HL-60 (cell line): ENCODE measurements at regions not wholly inside any gene's neighbourhood (a gene's known extent, or its start where the extent isn't known, plus 50 kb on each side); places are given as distances from the start of the nearest gene placed in this dataset.

ENCODE experiments used
- DNase-seq, 2 experiments: peaks; one replicate each; pipeline ENCODE4 v3.0.0-alpha.2; 2010 to 2020; ENCODE audit warnings: low read depth in 1 of 2, low spot score in 1 of 2
- H3K27ac ChIP-seq: fragments of 250-450 bp; sonication (Bioruptor Pico); replicated peaks from 2 replicates; pipeline ENCODE4 v1.5.1; 2020; ENCODE audit warnings: mild to moderate bottlenecking, moderate library complexity
- H3K27me3 ChIP-seq: fragments of 250-450 bp; sonication (Bioruptor Pico); 2 replicates; pipeline ENCODE4 v1.5.1; 2021; ENCODE audit warnings: mild to moderate bottlenecking, moderate library complexity; ENCODE audit not compliant: insufficient read depth, poor library complexity, severe bottlenecking
- H3K4me3 ChIP-seq: replicated peaks from 2 replicates; pipeline ENCODE4 v1.5.1; 2011; ENCODE audit warnings: mild to moderate bottlenecking, control low read depth, low read length; ENCODE audit not compliant: insufficient read depth
- CTCF ChIP-seq: IDR thresholded peaks from one replicate; pipeline ENCODE4 v1.5.1; 2011; ENCODE audit warnings: low read length, control low read depth, inconsistent platforms; ENCODE audit not compliant: insufficient read depth
- GABPA ChIP-seq: IDR thresholded peaks from 2 replicates; pipeline ENCODE4 v1.6.1; 2012; ENCODE audit warnings: low read depth
- POLR2AphosphoS5 ChIP-seq: IDR thresholded peaks from 2 replicates; pipeline ENCODE4 v1.6.1; 2012; ENCODE audit warnings: low read depth
- SPI1 ChIP-seq: IDR thresholded peaks from 2 replicates; pipeline ENCODE4 v1.6.1; 2012; ENCODE audit warnings: low read depth, mild to moderate bottlenecking, borderline replicate concordance
- TF ChIP-seq, protein P1 (sequence below): IDR thresholded peaks from 2 replicates; pipeline ENCODE4 v1.6.1; 2012; ENCODE audit warnings: low read depth; ENCODE audit not compliant: insufficient replicate concordance

- H3K27me3 ChIP-seq: no peaks in the 10 kb centered on the region
- DNase-seq: no peak
- no peak overlapping the region for H3K4me3 ChIP-seq
- H3K27ac ChIP-seq: no peak overlapping the region
- TF ChIP-seq GABPA (no peak), SPI1 (no peak), POLR2AphosphoS5 (no peak), CTCF (no peak)
These were observed 62.0 kb downstream of the CAVIN4 start for GRCh38 chr9:100639854-100640253.

GRCh38 chr9:100640447-100641050, 62.7 kb downstream of the CAVIN4 start:
- TF ChIP-seq SPI1 (no peak), POLR2AphosphoS5 (no peak)
- TF ChIP-seq, protein P1, sequence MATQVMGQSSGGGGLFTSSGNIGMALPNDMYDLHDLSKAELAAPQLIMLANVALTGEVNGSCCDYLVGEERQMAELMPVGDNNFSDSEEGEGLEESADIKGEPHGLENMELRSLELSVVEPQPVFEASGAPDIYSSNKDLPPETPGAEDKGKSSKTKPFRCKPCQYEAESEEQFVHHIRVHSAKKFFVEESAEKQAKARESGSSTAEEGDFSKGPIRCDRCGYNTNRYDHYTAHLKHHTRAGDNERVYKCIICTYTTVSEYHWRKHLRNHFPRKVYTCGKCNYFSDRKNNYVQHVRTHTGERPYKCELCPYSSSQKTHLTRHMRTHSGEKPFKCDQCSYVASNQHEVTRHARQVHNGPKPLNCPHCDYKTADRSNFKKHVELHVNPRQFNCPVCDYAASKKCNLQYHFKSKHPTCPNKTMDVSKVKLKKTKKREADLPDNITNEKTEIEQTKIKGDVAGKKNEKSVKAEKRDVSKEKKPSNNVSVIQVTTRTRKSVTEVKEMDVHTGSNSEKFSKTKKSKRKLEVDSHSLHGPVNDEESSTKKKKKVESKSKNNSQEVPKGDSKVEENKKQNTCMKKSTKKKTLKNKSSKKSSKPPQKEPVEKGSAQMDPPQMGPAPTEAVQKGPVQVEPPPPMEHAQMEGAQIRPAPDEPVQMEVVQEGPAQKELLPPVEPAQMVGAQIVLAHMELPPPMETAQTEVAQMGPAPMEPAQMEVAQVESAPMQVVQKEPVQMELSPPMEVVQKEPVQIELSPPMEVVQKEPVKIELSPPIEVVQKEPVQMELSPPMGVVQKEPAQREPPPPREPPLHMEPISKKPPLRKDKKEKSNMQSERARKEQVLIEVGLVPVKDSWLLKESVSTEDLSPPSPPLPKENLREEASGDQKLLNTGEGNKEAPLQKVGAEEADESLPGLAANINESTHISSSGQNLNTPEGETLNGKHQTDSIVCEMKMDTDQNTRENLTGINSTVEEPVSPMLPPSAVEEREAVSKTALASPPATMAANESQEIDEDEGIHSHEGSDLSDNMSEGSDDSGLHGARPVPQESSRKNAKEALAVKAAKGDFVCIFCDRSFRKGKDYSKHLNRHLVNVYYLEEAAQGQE: no peak
- no peak for DNase-seq
- no peak overlapping the region for H3K4me3 ChIP-seq
- H3K27ac ChIP-seq: no peak overlapping the region
- H3K27me3 ChIP-seq: no peaks in the 10 kb centered on the region

DNA sequence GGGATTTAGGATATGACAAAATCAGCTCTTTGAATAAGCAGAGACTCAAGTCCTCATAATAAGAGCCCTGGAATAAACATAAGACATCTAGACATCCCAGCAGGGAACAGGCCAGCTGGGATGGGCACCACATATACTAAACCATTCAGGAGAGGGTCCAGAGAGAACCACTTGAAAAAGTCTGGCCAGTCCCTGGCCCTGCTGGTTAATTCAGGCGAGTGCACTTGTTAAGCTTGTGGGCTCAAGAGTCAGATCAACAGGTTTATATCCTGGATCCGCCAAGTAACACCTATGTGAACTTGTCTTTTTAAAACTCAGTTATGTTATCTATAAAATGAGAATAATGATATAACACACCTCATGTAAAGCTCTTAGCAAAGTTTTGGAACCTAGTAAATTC, 63.3 kb downstream of the CAVIN4 start:
- H3K27me3 ChIP-seq: no peaks in the 10 kb centered on the region

More for the DNA sequence above, 63.3 kb downstream of the CAVIN4 start:
- Histone ChIP-seq H3K4me3 (no peak overlapping the region), H3K27ac (no peak overlapping the region)
- no peak for DNase-seq
- TF ChIP-seq, protein P1: no peak
- TF ChIP-seq SPI1 (no peak), POLR2AphosphoS5 (no peak), CTCF (no peak), GABPA (no peak)
